ENCODE measurements at regions not wholly inside any gene's neighbourhood (a gene's known extent, or its start where the extent isn't known, plus 50 kb on each side); places are given as distances from the start of the nearest gene placed in this dataset.

DNA sequence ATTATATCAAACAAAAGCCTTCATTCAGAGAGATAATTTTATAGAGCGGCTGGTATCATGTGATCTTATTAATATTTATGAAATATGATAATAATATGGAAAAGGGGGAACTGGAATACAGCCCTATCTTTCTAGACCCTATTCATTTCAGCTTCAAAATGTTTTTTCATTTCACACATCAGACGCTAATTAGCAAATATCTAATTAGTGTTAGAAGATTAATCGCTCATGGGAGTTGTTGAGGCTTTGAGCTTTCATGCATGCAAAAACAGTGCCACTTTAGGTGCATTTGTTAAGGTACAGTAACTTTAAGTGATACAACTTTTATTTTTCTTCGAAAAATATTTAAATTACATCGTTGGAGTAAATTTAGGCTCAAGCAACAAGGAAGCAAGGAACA lies 751.7 kb upstream of the WWC1 start:
- TF ChIP-seq CBX5 (IDR thresholded peaks at IDR 0.05; ENCODE audit: low read depth) (no peak), POLR2AphosphoS5 (IDR thresholded peaks at IDR 0.05; ENCODE audit: low read length) (no peak), CEBPB (IDR thresholded peaks at IDR 0.05; ENCODE audit: borderline replicate concordance in 1 of 2, low read depth in 2 of 2, low read length in 2 of 2) (no peak), JUND (IDR thresholded peaks at IDR 0.05; ENCODE audit: low read depth, low read length) (no peak), MXI1 (IDR thresholded peaks at IDR 0.05; ENCODE audit: low read depth, low read length) (no peak), FOS (IDR thresholded peaks at IDR 0.05; ENCODE audit: borderline replicate concordance, extremely low read depth, insufficient read length) (no peak)
- TF ChIP-seq, protein P1, sequence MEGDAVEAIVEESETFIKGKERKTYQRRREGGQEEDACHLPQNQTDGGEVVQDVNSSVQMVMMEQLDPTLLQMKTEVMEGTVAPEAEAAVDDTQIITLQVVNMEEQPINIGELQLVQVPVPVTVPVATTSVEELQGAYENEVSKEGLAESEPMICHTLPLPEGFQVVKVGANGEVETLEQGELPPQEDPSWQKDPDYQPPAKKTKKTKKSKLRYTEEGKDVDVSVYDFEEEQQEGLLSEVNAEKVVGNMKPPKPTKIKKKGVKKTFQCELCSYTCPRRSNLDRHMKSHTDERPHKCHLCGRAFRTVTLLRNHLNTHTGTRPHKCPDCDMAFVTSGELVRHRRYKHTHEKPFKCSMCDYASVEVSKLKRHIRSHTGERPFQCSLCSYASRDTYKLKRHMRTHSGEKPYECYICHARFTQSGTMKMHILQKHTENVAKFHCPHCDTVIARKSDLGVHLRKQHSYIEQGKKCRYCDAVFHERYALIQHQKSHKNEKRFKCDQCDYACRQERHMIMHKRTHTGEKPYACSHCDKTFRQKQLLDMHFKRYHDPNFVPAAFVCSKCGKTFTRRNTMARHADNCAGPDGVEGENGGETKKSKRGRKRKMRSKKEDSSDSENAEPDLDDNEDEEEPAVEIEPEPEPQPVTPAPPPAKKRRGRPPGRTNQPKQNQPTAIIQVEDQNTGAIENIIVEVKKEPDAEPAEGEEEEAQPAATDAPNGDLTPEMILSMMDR (IDR thresholded peaks at IDR 0.05 in 2 of 3, conservative IDR thresholded peaks at IDR 0.05 in 1 of 3; ENCODE audit: control insufficient read depth in 2 of 3, extremely low read depth in 1 of 3, insufficient read depth in 1 of 3, low read depth in 3 of 3, low read length in 3 of 3), result no peak
- TF ChIP-seq, protein P2, sequence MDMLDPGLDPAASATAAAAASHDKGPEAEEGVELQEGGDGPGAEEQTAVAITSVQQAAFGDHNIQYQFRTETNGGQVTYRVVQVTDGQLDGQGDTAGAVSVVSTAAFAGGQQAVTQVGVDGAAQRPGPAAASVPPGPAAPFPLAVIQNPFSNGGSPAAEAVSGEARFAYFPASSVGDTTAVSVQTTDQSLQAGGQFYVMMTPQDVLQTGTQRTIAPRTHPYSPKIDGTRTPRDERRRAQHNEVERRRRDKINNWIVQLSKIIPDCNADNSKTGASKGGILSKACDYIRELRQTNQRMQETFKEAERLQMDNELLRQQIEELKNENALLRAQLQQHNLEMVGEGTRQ (IDR thresholded peaks at IDR 0.05; ENCODE audit: borderline replicate concordance, low read depth, low read length), result no peak

All from GM12878 (cell line).